ENCODE measurements at regions not wholly inside any gene's neighbourhood (a gene's known extent, or its start where the extent isn't known, plus 50 kb on each side); places are given as distances from the start of the nearest gene placed in this dataset.
"Not testable (repeated sequence)": the region's sequence is repeated elsewhere in the genome, so short reads cannot be mapped to it uniquely, and the experiment has no call there.

DNA sequence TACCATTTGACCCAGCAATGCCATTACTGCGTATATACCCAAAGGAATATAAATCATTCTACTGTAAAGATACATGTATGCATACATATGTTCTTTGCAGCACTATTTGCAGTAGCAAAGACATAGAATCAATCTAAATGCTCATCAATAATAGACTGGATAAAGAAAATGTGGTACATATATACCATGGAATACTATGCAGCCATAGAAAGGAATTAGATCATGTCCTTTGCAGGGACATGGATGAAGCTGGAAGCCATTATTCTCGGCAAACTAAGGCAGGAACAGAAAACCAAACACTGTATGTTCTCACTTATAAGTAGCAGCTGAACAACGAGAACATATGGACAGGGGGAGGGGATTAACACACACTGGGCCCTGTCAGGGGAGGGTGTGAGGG, 54.8 kb upstream of the ZNF30 start:
- not testable (repeated sequence) for H3K27me3 ChIP-seq, H3K4me1 ChIP-seq, H4K20me1 ChIP-seq, H3K27ac ChIP-seq, H3K36me3 ChIP-seq, H3K9ac ChIP-seq, H3K4me3 ChIP-seq, H3K4me2 ChIP-seq
- peaks cover 0 to 22% (median 12%) of the 10 kb centered on the region in 11 experiments; a peak in 10 of 22 replicates for H3K9me3 ChIP-seq (replicated peaks in 1 of 11)

DNA sequence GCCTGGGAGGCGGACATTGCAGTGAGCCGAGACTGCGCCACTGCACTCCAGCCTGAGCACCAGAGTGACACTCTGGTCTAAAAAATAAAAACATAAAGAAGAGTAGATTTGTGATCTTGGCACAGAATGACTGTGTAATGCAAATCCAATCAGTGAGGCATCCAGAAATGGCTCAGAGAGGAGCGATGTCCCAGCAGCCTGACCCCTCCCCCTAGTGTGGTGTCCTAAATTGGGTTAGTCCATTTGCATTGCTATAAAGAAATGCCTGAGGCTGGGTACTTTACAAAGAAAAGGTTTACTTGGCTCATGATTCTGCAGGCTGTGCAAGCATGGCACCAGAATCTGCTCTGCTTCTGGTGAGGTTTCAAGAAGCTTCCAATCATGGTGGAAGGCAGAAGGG, 59.1 kb upstream of the ZNF30 start:
- no peaks in the 10 kb centered on the region for H3K36me3 ChIP-seq
- no peak overlapping the region for H3K9ac ChIP-seq
- no peak overlapping the region for H3K27ac ChIP-seq
- TF ChIP-seq Cebpa-rat (IDR thresholded peaks at IDR 0.05): no peak
- H3K9me3 ChIP-seq (replicated peaks in 1 of 11): peaks cover 6 to 31% (median 19%) of the 10 kb centered on the region in 11 experiments; a peak in 20 of 22 replicates
- H3K4me3 ChIP-seq: no peak overlapping the region
- H3K4me1 ChIP-seq: no peaks in the 10 kb centered on the region
- H3K4me2 ChIP-seq: no peak overlapping the region
- no peaks in the 10 kb centered on the region for H3K27me3 ChIP-seq
- no peaks in the 10 kb centered on the region for H4K20me1 ChIP-seq

DNA sequence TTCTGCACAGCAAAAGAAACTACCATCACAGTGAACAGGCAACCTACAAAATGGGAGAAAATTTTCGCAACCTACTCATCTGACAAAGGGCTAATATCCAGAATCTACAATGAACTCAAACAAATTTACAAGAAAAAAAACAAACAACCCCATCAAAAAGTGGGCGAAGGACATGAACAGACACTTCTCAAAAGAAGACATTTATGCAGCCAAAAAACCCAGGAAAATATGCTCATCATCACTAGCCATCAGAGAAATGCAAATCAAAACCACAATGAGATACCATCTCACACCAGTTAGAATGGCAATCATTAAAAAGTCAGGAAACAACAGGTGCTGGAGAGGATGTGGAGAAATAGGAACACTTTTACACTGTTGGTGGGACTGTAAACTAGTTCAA, 61.5 kb upstream of the ZNF30 start:
- H3K4me3 ChIP-seq, H3K27ac ChIP-seq, H3K4me1 ChIP-seq, H3K36me3 ChIP-seq, H4K20me1 ChIP-seq, H3K9ac ChIP-seq, H3K4me2 ChIP-seq, H3K27me3 ChIP-seq: not testable (repeated sequence)
- peaks cover 6 to 31% (median 19%) of the 10 kb centered on the region in 11 experiments; a peak in 20 of 22 replicates for H3K9me3 ChIP-seq (replicated peaks in 1 of 11)

DNA sequence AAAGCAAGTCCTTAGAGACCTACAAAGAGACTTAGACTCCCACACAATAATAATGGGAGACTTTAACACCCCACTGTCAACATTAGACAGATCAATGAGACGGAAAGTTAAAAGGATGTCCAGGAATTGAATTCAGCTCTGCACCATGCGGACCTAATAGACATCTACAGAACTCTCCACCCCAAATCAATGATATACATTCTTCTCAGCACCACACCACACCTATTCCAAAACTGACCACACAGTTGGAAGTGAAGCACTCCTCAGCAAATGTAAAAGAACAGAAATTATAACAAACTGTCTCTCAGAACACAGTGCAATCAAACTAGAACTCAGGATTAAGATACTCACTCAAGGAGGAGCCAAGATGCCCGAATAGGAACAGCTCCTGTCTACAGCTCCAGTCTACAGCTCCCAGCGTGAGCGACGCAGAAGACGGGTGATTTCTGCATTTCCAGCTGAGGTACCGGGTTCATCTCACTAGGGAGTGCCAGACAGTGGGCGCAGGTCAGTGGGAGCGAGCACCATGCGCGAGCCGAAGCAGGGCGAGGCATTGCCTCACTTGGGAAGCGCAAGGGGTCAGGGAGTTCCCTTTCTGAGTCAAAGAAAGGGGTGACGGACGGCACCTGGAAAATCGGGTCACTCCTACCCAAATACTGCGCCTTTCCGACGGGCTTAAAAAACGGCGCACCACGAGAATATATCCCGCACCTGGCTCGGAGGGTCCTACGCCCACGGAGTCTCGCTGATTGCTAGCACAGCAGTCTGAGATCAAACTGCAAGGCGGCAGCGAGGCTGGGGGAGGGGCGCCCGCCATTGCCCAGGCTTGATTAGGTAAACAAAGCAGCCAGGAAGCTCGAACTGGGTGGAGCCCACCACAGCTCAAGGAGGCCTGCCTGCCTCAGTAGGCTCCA, 66.6 kb upstream of the ZNF30 start:
- not testable (repeated sequence) for H4K20me1 ChIP-seq, H3K27me3 ChIP-seq, H3K4me1 ChIP-seq
- Histone ChIP-seq H3K4me3 (peak overlapping the region; percentile 52 to 73 (median 64)), H3K9ac (peak overlapping the region; percentile 65 to 82 (median 81); a peak in 21 of 22 replicates), H3K36me3 (peaks cover 0 to 28% (median 20%) of the 10 kb centered on the region in 11 experiments; a peak in 19 of 22 replicates), H3K4me2 (peak overlapping the region; percentile 60 to 72 (median 67)), H3K9me3 (replicated peaks in 1 of 11) (peaks cover 24 to 38% (median 31%) of the 10 kb centered on the region in 11 experiments), H3K27ac (peak overlapping the region in 10 of 11 experiments; percentile 54 to 84 (median 77); a peak in 20 of 22 replicates)

DNA sequence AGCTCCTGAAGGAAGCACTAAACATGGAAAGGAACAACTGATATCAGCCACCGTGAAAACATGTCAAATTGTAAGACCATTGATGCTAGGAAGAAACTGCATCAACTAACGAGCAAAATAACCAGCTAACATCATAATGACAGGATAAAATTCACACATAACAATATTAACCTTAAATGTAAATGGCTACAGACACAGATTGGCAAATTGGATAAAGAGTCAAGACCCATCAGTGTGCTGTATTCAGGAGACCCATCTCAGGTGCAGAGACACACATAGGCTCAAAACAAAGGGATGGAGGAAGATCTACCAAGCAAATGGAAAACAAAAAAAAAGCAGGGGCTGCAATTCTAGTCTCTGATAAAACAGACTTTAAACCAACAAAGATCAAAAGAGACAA, 67.4 kb upstream of the ZNF30 start:
- peaks cover 0 to 28% (median 20%) of the 10 kb centered on the region in 11 experiments; a peak in 19 of 22 replicates for H3K36me3 ChIP-seq
- H3K27ac ChIP-seq, H3K27me3 ChIP-seq, H3K4me1 ChIP-seq, H3K9ac ChIP-seq, H4K20me1 ChIP-seq: not testable (repeated sequence)
- H3K4me2 ChIP-seq: peak overlapping the region in 10 of 11 experiments; percentile 36 to 72 (median 65); a peak in 12 of 22 replicates
- H3K9me3 ChIP-seq (replicated peaks in 1 of 11): peaks cover 24 to 38% (median 31%) of the 10 kb centered on the region in 11 experiments
- H3K4me3 ChIP-seq: peak overlapping the region in 5 of 10 experiments; percentile 64 to 66 (median 64); a peak in 5 of 20 replicates

DNA sequence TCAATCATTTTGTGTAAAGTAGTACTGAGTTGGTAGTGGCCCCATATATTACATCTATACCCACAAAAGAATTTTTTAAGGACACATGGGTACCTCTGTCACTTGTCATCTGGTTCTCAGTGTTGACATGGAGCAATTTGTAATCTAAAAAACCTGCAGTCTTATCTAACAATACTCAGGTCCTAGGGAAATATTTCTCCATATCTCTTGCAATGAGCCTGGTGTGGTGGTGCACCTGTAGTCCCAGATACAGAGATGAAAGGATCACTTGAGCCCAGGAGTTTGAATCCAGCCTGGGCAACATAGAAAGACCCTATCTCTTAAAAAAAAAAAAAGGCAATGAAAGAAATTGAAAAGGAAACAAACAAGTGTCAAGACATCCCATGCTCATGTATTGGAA, 70.7 kb upstream of the ZNF30 start:
- Histone ChIP-seq H3K4me2 (no peak overlapping the region), H3K9ac (no peak overlapping the region), H3K36me3 (peaks cover 0 to 33% (median 22%) of the 10 kb centered on the region in 11 experiments; a peak in 19 of 22 replicates), H3K27ac (no peak overlapping the region), H3K9me3 (replicated peaks in 1 of 11) (peaks cover 24 to 50% (median 35%) of the 10 kb centered on the region in 11 experiments), H3K4me1 (peaks cover 0 to 10% (median 0%) of the 10 kb centered on the region in 10 experiments; a peak in 5 of 20 replicates), H3K27me3 (no peaks in the 10 kb centered on the region), H4K20me1 (no peaks in the 10 kb centered on the region), H3K4me3 (no peak overlapping the region)
- TF ChIP-seq Cebpa-rat (IDR thresholded peaks at IDR 0.05): no peak

DNA sequence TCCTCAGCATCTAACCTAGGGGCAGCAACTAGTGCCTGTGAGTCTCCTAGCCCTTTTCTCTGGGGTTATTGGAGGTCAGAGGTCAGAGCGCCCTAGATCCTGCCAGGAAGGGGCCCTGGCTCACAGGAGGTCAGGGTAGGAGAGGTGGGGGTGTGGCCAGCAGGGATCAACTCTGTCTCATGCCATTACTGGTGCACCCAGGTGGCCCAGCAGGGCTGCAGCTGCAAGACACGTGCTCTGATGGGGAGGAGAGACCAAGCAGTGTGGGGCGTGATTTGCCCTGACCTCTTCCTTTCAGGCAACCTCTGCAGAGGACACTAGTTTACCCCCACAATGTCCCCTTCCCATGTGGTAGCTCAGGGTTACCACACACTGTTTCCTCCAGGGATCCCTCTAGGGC, 73.3 kb upstream of the ZNF30 start:
- Histone ChIP-seq H3K4me1 (peaks cover 0 to 10% (median 0%) of the 10 kb centered on the region in 10 experiments; a peak in 5 of 20 replicates), H3K27me3 (no peaks in the 10 kb centered on the region), H4K20me1 (no peaks in the 10 kb centered on the region), H3K4me3 (no peak overlapping the region), H3K9ac (no peak overlapping the region), H3K36me3 (peaks cover 0 to 54% (median 34%) of the 10 kb centered on the region in 11 experiments; a peak in 20 of 22 replicates), H3K4me2 (no peak overlapping the region), H3K9me3 (replicated peaks in 1 of 11) (peaks cover 40 to 70% (median 54%) of the 10 kb centered on the region in 11 experiments), H3K27ac (no peak overlapping the region)
- no peak for TF ChIP-seq Cebpa-rat (IDR thresholded peaks at IDR 0.05)

DNA sequence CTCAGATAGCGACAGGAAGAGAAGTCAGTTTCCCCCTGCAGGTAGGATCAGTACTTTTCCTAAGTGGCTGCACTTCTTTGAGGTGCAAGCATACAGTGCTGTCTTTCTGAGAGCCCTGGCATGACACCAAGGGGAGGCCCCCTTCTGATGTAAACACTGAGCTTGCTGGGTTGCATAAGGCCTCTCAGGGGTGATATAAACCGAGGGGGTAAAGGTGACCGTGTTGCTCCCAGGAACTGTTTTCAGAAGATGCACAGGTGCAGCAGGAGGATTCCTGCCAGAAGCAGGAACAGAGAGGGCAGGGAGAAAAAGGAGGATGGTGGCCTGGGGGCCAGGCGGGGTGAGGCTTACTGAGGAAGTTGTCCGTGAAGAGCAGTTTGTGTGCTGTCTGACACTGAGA, 74.0 kb upstream of the ZNF30 start:
- no peak overlapping the region for H3K4me2 ChIP-seq
- H3K27me3 ChIP-seq: no peaks in the 10 kb centered on the region
- no peaks in the 10 kb centered on the region for H4K20me1 ChIP-seq
- no peak for TF ChIP-seq Cebpa-rat (IDR thresholded peaks at IDR 0.05)
- peaks cover 44 to 70% (median 54%) of the 10 kb centered on the region in 11 experiments for H3K9me3 ChIP-seq (replicated peaks in 1 of 11)
- H3K9ac ChIP-seq: no peak overlapping the region
- H3K27ac ChIP-seq: no peak overlapping the region
- peaks cover 0 to 53% (median 33%) of the 10 kb centered on the region in 11 experiments; a peak in 20 of 22 replicates for H3K36me3 ChIP-seq
- H3K4me1 ChIP-seq: peaks cover 0 to 10% (median 0%) of the 10 kb centered on the region in 10 experiments; a peak in 7 of 20 replicates
- H3K4me3 ChIP-seq: no peak overlapping the region

DNA sequence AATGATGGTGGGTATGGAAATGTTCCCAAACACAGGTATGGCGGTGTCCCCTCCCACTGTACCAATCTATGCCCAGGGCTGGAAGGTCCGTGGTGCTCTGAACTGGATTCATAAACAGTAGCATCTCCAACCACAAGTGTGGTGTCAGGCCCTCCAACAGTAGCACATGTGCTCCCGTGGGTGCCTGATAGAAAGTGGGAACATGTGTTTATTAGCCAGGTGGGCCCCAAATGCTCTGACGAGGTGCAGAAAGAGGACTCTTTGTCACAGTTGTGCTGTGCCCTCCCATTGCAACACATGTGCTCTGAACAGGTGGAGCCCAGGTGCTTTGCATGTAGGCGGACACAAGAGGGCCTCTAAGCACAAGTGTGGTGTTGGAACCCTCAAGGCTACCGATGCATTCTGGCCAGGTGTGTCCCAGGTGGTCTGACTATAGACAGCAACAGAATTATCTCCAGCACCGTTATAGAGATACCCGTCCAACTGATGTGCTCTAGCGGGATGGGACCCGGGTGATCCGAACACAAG, 75.4 kb upstream of the ZNF30 start:
- Histone ChIP-seq H3K27ac (no peak overlapping the region), H3K4me1 (peaks cover 0 to 10% (median 0%) of the 10 kb centered on the region in 10 experiments; a peak in 8 of 20 replicates), H3K4me3 (no peak overlapping the region), H3K9ac (no peak overlapping the region), H3K4me2 (no peak overlapping the region), H3K36me3 (peaks cover 0 to 42% (median 35%) of the 10 kb centered on the region in 11 experiments; a peak in 16 of 22 replicates), H3K9me3 (replicated peaks in 1 of 11) (peaks cover 33 to 69% (median 44%) of the 10 kb centered on the region in 11 experiments), H4K20me1 (no peaks in the 10 kb centered on the region), H3K27me3 (no peaks in the 10 kb centered on the region)
- TF ChIP-seq Cebpa-rat (IDR thresholded peaks at IDR 0.05): no peak

Data from BLaER1 treated with 17β-estradiol and CSF1 and Interleukin-3, amounts not matched to agents 10 nM and 100 nM (cell line).